DMS53 treated with DMSO at 0.1 percent for 48 hours (cell line): ENCODE measurements at regions not wholly inside any gene's neighbourhood (a gene's known extent, or its start where the extent isn't known, plus 50 kb on each side); places are given as distances from the start of the nearest gene placed in this dataset.
A peak's percentile ranks its signal among the peaks of the same experiment; 100 is the strongest.

ENCODE experiments used
- DNase-seq: peaks from one replicate; lab custom pipeline; 2025; ENCODE audit not compliant: unreplicated experiment; lab: John Stamatoyannopoulos, UW

GRCh38 chr1:168782559-168783116, 53.6 kb upstream of the DPT start:
- no peak for DNase-seq

GRCh38 chr1:168783458-168784210, 54.6 kb upstream of the DPT start:
- DNase-seq, result no peak

- no peak for DNase-seq
Observed at GRCh38 chr1:168786476-168787330, 57.7 kb upstream of the DPT start.

- DNase-seq, result no peak
Observed at GRCh38 chr1:168788258-168788657, 59.3 kb upstream of the DPT start.

- no peak for DNase-seq
Observed at GRCh38 chr1:168789501-168789900, 60.5 kb upstream of the DPT start.

- DNase-seq, result no peak
Observed at GRCh38 chr1:168792142-168792541, 63.1 kb upstream of the DPT start.

GRCh38 chr1:168792592-168793125, 63.7 kb upstream of the DPT start:
- no peak for DNase-seq

GRCh38 chr1:168794057-168794456, 65.1 kb upstream of the DPT start:
- no peak for DNase-seq

GRCh38 chr1:168795681-168796080, 66.7 kb upstream of the DPT start:
- DNase-seq, result no peak

- DNase-seq, result no peak
Observed at GRCh38 chr1:168799927-168800605, 71.1 kb upstream of the DPT start.

GRCh38 chr1:168801032-168801745, 72.2 kb upstream of the DPT start:
- peak; percentile 73 for DNase-seq

GRCh38 chr1:168803806-168804510, 75.0 kb upstream of the DPT start:
- no peak for DNase-seq

GRCh38 chr1:168806952-168807351, 77.9 kb upstream of the DPT start:
- DNase-seq, result no peak

GRCh38 chr1:168811176-168811575, 82.2 kb upstream of the DPT start:
- DNase-seq, result no peak

- DNase-seq, result no peak
Observed at GRCh38 chr1:168819668-168820067, 90.7 kb upstream of the DPT start.

GRCh38 chr1:168821434-168821833, 92.4 kb upstream of the DPT start:
- no peak for DNase-seq

GRCh38 chr1:168822911-168823310, 93.9 kb upstream of the DPT start:
- no peak for DNase-seq

GRCh38 chr1:168823988-168824387, 95.0 kb upstream of the DPT start:
- DNase-seq, result no peak

GRCh38 chr1:168824418-168825065, 95.5 kb upstream of the DPT start:
- no peak for DNase-seq
